Stimulated activated CD8-positive, alpha-beta memory T cell treated with anti-CD3 and anti-CD28 coated beads, Interleukin-4, amount 100 ng/mL, for 48 hours (primary cell): ENCODE measurements at regions not wholly inside any gene's neighbourhood (a gene's known extent, or its start where the extent isn't known, plus 50 kb on each side); places are given as distances from the start of the nearest gene placed in this dataset.
"Not testable (repeated sequence)": the region's sequence is repeated elsewhere in the genome, so short reads cannot be mapped to it uniquely, and the experiment has no call there.

Experiments
- DNase-seq: peaks from one replicate; pipeline ENCODE4 v3.0.0-alpha.2; 2020

DNA sequence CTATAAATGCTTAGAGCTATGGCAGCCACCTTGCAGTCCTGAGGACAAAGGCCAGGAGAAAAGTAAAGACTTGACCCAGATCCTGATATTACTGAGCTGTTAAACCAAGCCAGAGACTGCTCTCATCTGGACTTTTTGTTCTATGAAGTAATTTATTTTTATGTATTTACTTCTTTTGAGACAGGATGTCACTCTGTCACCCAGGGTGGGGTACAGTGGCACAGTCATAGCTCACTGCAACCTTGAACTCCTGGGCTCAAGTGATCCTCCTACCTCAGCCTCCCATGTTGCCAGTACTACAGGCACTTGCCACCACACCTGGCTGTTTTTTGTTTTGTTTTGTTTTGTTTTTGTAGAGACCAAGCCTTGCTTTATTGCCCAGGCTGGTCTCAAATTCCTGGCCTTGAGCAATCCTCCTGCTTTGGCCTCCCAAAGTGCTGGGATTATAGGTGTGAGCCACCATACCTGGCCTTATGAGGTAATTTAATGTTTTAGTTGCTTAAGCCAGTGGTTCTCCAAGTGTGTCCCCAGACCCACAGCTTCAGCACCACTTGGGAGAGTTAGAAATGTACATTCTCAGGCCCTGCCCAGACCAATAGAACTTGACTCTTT lies 112.1 kb downstream of the COPRS start:
- DNase-seq: no peak

GRCh38 chr17:31745964-31746600 lies 113.0 kb downstream of the COPRS start:
- no peak for DNase-seq

GRCh38 chr17:31744511-31744951 lies 114.5 kb downstream of the COPRS start:
- no peak for DNase-seq

DNA sequence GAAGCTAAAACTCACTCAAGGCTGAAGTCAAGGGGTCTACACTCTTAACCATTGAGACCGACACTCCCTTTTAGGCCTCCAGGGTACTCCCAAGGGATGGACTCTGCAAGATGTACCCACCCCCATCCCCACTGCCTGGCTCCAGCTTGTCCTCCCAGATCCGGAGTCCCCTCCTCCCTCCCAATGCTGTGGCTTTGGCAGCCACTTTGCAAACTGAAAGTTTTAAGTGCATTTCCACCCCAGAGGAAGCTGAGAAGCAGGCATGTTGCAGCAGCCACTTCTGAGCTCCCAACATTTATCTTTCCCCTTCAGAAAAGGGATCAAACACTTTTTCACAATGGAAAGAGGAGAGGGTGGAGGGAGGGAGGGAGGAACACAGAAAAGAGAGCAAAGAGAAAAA lies 115.2 kb downstream of the COPRS start:
- no peak for DNase-seq

DNA sequence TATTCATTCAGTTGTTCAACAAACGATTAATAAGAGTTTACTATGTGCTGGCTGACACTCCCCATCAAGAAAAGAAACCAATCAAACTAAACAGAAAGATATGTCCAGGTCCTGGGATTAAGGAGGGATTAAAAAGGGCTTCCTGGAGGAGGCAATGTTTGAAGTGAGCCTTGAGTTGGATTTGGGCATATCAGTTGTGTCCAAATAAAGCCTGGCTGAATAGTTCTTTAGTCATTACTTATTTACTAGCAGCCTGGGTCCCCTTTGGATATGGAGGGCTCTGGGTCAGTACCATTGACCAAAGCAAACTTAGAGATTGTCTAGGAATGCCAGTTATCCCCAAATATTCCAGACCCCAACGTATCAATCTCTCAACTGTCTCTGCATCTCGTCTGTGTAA lies 117.7 kb downstream of the COPRS start:
- DNase-seq: no peak

DNA sequence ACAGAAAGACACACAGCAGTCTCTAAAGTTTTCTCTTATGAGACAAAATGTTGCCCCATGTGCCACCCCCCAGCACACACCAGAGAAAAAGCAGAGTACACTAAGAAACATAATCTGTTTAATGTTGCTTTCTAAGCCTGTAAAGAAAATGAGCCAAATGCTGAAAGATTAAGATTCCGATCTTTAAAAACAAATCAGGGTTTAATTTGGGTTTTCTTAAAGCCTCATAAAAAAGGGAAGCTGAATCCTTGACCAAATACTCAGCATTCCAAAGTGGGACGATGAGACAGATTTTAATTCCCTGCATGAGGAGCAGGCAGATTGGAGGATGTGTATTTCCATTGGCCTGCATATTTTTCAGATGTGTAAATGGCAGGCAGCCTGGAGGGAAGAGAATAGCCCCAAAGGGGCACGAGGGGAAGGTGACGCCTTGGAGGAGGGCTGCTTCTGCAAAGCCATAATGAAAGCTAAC lies 118.4 kb downstream of the COPRS start:
- DNase-seq: no peak

- DNase-seq: no peak
Measured at GRCh38 chr17:31738996-31739699, 119.9 kb downstream of the COPRS start.

- DNase-seq: no peak
Measured at GRCh38 chr17:31738488-31738887, 120.6 kb downstream of the COPRS start.

DNA sequence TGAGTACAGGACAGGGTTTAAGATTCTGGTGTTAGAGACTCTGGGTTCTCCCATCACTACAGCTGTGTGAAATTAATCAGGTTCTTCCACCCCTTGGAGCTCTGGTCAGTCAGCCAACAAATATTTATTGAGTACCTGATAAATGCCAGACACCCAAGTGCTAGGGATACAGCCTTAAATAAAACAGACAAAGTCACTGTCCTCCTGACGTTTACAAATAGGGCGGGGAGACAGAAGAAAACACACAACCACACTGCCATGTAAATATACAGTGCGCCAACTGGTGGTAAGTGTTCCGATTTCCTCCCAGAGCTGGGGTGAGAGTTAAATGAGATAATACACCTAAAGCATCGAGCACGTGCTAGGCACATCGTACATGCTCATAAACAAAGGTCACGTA lies 121.0 kb downstream of the COPRS start:
- no peak for DNase-seq

DNA sequence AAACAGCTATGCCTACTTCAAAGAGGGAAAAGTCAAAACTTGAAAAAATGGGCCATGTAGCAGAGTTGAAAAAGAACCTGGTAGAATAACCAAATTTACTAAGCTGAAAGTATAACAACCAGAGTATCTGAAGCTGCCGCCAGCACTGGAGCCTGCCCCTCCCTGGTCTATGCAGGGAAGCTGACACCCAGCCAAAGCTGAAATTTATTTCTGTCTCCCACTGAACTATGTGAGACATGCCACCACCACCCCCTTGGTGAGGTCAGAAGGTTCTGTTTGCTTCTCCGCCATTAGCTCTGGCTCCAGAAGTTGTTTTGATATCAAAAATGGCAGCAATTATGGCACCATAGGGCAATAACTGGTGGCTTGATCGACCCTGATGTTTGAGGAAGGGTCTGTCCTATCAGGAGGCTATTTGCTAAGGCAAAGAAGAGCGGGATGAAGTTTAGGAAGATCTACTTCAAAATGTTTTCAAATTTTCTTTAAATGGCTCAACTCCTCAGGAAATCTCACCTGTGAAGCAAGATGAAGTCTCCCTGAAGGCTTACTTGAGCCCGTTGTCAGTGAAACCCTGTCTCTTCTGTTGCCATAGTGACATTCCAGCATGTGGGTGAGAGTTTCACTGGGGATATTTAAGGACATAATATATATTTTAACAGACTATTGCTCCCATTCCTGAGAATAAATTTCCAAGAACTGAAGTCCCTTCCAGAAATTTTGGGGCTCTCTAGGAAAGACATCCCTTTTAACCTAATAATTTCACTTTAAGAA lies 122.0 kb downstream of the COPRS start:
- DNase-seq: no peak

GRCh38 chr17:31733326-31733725 lies 125.7 kb downstream of the COPRS start:
- DNase-seq: no peak

DNA sequence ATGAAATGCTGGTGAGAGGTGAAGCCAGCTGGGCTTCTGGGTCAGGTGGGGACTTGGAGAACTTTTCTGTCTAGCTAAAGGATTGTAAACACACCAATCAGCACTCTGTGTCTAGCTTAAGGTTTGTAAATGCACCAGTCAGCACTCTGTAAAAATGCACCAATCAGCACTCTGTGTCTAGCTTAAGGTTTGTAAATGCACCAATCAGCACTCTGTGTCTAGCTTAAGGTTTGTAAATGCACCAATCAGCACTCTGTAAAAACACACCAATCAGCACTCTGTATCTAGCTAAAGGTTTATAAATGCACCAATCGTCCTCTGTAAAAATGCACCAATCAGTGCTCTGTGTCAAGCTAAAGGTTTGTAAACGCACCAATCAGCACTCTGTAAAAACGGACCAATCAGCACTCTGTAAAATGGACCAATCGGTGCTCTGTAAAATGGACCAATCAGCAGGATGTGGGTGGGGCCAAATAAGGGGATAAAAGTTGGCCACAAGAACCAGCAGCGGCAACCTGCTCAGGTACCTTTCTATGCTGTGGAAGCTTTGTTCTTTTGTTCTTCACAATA lies 127.4 kb downstream of the COPRS start:
- DNase-seq: not testable (repeated sequence)

GRCh38 chr17:31731118-31731517 lies 127.9 kb downstream of the COPRS start:
- DNase-seq: no peak

DNA sequence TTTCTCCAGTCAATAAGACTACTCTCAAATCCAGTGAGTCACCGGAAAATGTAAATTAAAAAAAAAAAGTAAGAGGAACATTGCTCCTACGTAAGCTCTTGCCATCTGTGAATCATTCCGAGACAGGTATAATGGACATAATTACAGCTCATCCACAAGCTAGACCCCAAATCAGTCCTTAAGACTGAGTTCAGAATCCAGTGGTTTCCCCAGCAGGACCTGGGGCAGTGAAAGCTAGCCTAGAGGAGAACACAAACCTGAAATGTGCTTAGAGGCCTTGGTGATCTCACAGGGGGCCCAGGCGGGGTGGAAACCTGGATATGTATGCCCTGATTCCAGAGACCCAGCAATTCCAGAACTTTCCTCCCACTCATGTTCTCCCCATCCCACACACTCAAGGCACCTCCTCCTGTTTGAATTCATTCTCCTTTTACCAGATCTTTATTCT lies 132.0 kb downstream of the COPRS start:
- no peak for DNase-seq

DNA sequence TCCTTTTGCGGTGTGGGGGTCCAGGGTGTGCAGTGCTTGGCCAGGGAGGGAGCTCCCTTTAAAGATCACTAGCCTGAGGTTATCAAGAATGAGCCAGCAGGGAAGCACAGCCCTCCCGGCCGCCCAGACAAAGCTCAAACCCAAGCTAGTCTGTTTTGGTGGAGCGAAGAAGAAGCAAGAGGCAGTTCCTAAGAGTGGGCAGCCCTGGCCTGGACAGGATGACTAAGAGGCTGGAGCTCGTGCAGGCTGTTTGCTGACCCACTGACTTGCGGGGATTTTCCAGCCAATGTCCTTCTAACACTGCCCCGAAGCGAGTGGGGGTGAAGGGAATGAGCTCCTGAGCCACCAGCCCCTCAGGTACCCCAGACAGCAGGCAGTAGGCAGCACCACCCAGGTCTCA lies 134.4 kb downstream of the COPRS start:
- DNase-seq: no peak

GRCh38 chr17:31724026-31724425 lies 135.0 kb downstream of the COPRS start:
- no peak for DNase-seq

DNA sequence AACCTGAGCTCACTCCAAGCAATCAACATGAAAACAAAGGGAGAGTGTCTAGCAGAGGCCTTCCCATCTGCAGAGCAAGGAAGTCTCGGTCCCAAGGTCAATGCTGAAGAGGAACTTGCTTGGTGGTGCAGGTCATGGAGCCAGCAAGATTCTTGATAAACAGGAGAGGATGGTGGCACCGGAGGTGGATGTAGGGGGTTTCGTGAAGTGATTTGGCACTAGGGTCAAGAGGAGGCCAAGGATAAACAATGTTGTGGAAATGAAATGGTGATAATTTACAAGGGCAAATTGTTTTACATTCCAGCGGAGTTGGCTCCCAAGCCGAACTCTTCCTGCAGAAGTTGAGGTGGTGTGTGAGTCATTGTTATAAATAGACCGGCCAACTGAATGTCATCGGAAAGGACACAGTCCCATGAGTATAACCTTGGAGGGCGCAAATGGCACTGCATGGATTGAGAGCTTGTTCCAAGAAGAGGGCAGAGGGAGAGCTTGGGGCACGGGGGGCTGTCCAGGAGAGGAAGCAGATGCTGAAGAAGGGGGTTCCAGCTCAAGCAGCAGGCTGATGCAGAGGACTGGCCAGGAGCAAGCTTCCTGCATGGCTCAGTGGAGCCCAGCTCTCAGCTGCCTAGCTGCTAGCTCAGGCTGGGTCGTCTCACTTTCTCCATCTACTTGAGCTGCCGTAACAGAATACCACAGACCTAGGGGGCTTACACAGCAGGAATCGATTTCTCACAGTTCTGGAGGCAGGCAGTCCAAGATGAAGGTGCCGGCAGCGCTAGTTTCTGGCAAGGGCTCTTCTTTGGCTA lies 136.6 kb downstream of the COPRS start:
- no peak for DNase-seq

DNA sequence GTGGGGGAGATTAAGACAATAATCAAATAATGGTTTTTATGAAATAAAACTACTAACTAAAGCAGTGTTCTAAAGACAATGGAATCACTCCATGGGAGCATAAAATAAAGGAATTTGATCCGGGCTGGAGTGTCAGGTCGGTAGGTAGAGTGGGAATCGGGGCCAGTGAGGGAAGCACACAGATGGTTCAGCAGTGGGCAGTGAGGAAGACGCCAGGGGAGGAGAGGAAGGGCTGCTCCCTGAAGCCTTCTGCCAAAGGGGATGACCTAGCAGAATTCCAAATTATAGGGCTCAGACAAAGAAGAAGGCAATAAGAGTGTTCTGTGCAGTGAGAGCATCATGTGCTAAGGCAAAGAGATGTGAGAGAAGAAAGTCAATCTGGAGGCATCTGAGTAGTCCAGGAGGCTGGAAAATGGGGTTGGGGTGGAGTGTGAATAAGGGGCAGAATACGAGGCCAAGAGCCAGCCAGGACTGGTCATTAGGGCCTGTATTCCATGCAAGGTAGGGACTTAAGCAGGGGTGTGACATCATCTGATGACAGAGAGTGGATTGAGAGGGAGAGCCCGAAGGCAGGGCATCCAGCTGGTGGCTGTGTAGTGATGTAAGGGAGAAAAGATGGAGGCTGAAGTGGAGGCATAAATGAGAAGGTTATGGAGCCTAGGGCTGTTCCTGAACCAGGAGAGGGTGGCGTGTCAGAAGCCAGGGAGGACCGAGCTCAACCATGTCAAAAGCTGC lies 137.6 kb downstream of the COPRS start:
- no peak for DNase-seq

DNA sequence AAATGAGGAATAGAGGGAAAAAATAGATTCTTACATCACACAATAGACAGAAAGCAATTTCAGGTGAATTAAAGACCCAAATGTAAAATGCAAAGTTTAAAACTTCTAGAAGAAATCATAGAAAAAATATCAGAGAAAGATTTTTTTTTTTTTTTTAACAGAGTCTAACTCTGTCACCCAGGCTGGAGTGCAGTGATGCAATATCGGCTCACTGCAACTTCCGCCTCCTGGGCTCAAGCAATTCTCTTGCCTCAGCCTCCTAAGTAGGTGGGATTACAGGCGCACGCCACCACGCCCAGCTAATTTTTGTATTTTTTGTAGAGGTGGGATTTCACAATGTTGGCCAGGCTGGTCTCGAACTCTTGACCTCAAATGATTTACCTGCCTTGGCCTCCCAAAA lies 141.8 kb downstream of the COPRS start:
- DNase-seq: not testable (repeated sequence)

- DNase-seq: no peak
Measured at GRCh38 chr17:31715446-31715845, 143.6 kb downstream of the COPRS start.

DNA sequence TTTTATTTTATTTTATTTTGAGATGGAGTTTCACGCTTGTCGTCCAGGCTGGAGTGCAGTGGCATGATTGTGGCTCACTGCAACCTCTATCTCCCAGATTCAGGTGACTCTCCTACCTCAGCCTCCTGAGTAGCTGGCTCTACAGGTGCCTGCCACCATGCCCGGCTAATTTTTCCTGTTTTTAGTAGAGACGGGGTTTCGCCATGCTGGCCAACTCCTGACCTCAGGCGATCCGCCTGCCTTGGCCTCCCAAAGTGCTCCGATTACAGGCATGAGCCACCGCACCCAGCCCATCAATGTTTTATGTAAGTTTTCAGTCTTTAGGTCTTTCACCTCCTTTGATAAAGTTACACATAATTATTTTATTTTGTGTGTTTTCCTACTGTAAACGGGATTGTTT lies 154.6 kb downstream of the COPRS start:
- no peak for DNase-seq
